ENCODE measurements at regions not wholly inside any gene's neighbourhood (a gene's known extent, or its start where the extent isn't known, plus 50 kb on each side); places are given as distances from the start of the nearest gene placed in this dataset.

GRCh38 chr2:223528036-223528435, 74.1 kb downstream of the SCG2 start:
- TF ChIP-seq CTCF (IDR thresholded peaks at IDR 0.05 in 4 of 5, conservative IDR thresholded peaks at IDR 0.05 in 1 of 5) (no peak), POLR2A (IDR thresholded peaks at IDR 0.05) (no peak)

Measured in gastrocnemius medialis (tissue), 4 donors.